ENCODE measurements at regions not wholly inside any gene's neighbourhood (a gene's known extent, or its start where the extent isn't known, plus 50 kb on each side); places are given as distances from the start of the nearest gene placed in this dataset.

GRCh38 chr4:187176261-187176910, 452.7 kb upstream of the FAT1 start:
- TF ChIP-seq TCF12 (IDR thresholded peaks at IDR 0.05; ENCODE audit: low read depth) (no peak), MAX (IDR thresholded peaks at IDR 0.05) (no peak), YY1 (IDR thresholded peaks at IDR 0.05; ENCODE audit: low read depth) (no peak), EGR1 (IDR thresholded peaks at IDR 0.05) (no peak), EP300 (IDR thresholded peaks at IDR 0.05; ENCODE audit: borderline replicate concordance) (no peak), NFIC (IDR thresholded peaks at IDR 0.05) (no peak), ZBTB7A (IDR thresholded peaks at IDR 0.05; ENCODE audit: low read depth) (no peak), TEAD4 (IDR thresholded peaks at IDR 0.05) (no peak), CEBPB (IDR thresholded peaks at IDR 0.05) (no peak), TAF1 (IDR thresholded peaks at IDR 0.05; ENCODE audit: low read depth) (no peak), REST (IDR thresholded peaks at IDR 0.05; ENCODE audit: low read depth) (no peak), RAD21 (IDR thresholded peaks at IDR 0.05; ENCODE audit: low read depth) (no peak), USF1 (IDR thresholded peaks at IDR 0.05) (no peak), FOXM1 (IDR thresholded peaks at IDR 0.05; ENCODE audit: borderline replicate concordance, low read depth) (no peak), CREB1 (IDR thresholded peaks at IDR 0.05; ENCODE audit: low read depth) (no peak)

GRCh38 chr4:187178084-187178483, 454.4 kb upstream of the FAT1 start:
- no peak for TF ChIP-seq TEAD4 (IDR thresholded peaks at IDR 0.05)
- no peak for TF ChIP-seq NFIC (IDR thresholded peaks at IDR 0.05)
- TF ChIP-seq MAX (IDR thresholded peaks at IDR 0.05), result no peak
- no peak for TF ChIP-seq TCF12 (IDR thresholded peaks at IDR 0.05; ENCODE audit: low read depth)
- TF ChIP-seq CEBPB (IDR thresholded peaks at IDR 0.05), result no peak
- no peak for TF ChIP-seq FOXM1 (IDR thresholded peaks at IDR 0.05; ENCODE audit: borderline replicate concordance, low read depth)
- no peak for TF ChIP-seq REST (IDR thresholded peaks at IDR 0.05; ENCODE audit: low read depth)
- no peak for TF ChIP-seq YY1 (IDR thresholded peaks at IDR 0.05; ENCODE audit: low read depth)
- TF ChIP-seq ZBTB7A (IDR thresholded peaks at IDR 0.05; ENCODE audit: low read depth), result no peak
- no peak for TF ChIP-seq USF1 (IDR thresholded peaks at IDR 0.05)
- TF ChIP-seq TAF1 (IDR thresholded peaks at IDR 0.05; ENCODE audit: low read depth), result no peak
- TF ChIP-seq EP300 (IDR thresholded peaks at IDR 0.05; ENCODE audit: borderline replicate concordance), result no peak
- no peak for TF ChIP-seq CREB1 (IDR thresholded peaks at IDR 0.05; ENCODE audit: low read depth)
- no peak for TF ChIP-seq EGR1 (IDR thresholded peaks at IDR 0.05)
- no peak for TF ChIP-seq RAD21 (IDR thresholded peaks at IDR 0.05; ENCODE audit: low read depth)

- TF ChIP-seq REST (IDR thresholded peaks at IDR 0.05; ENCODE audit: low read depth) (no peak), CREB1 (IDR thresholded peaks at IDR 0.05; ENCODE audit: low read depth) (no peak), TEAD4 (IDR thresholded peaks at IDR 0.05) (no peak), RAD21 (IDR thresholded peaks at IDR 0.05; ENCODE audit: low read depth) (no peak), EGR1 (IDR thresholded peaks at IDR 0.05) (no peak), USF1 (IDR thresholded peaks at IDR 0.05) (no peak), NFIC (IDR thresholded peaks at IDR 0.05) (no peak), MAX (IDR thresholded peaks at IDR 0.05) (no peak), FOXM1 (IDR thresholded peaks at IDR 0.05; ENCODE audit: borderline replicate concordance, low read depth) (no peak), CEBPB (IDR thresholded peaks at IDR 0.05) (no peak), ZBTB7A (IDR thresholded peaks at IDR 0.05; ENCODE audit: low read depth) (no peak), EP300 (IDR thresholded peaks at IDR 0.05; ENCODE audit: borderline replicate concordance) (no peak), TAF1 (IDR thresholded peaks at IDR 0.05; ENCODE audit: low read depth) (no peak), YY1 (IDR thresholded peaks at IDR 0.05; ENCODE audit: low read depth) (no peak), TCF12 (IDR thresholded peaks at IDR 0.05; ENCODE audit: low read depth) (no peak)
Observed at GRCh38 chr4:187178587-187178986, 454.9 kb upstream of the FAT1 start.

All from Ishikawa (cell line).